ENCODE measurements at regions not wholly inside any gene's neighbourhood (a gene's known extent, or its start where the extent isn't known, plus 50 kb on each side); places are given as distances from the start of the nearest gene placed in this dataset.

DNA sequence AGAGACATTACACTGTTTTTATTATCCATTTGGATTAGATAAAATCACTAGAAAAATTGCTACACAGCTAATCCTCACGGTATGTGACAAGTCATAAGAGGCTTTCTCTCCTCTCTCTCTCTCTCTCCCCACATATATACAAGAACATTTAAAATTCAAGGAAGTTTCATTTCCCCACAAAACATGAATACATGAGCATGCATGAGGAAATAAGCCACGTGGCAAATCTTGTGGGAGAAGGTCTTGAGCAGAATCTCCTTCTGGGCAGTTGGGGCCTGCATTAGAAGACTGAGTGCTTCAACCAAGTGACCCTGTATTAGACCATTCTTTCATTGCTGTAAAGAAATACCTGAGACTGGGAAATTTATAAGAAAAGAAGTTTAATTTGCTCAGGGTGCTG lies 1313.1 kb downstream of the MRPL39 start:
- H3K4me1 ChIP-seq (ENCODE audit: insufficient read depth, low read length): no peaks in the 10 kb centered on the region
- no peaks in the 10 kb centered on the region for H3K79me2 ChIP-seq (ENCODE audit: insufficient read depth, low read length)
- no peak overlapping the region for H3K27ac Mint-ChIP-seq (ENCODE audit: unreplicated experiment)
- DNase-seq (ENCODE audit: low read depth): no peak
- H3K4me1 Mint-ChIP-seq (ENCODE audit: low read depth, unreplicated experiment): no peaks in the 10 kb centered on the region
- no peak overlapping the region for H3K27ac ChIP-seq (ENCODE audit: low read depth, low read length)
- H3K9ac ChIP-seq (ENCODE audit: low read length): no peak overlapping the region
- no peak for TF ChIP-seq EZH2 (IDR thresholded peaks at IDR 0.05; ENCODE audit: insufficient read depth, low read length)
- TF ChIP-seq, protein P1, sequence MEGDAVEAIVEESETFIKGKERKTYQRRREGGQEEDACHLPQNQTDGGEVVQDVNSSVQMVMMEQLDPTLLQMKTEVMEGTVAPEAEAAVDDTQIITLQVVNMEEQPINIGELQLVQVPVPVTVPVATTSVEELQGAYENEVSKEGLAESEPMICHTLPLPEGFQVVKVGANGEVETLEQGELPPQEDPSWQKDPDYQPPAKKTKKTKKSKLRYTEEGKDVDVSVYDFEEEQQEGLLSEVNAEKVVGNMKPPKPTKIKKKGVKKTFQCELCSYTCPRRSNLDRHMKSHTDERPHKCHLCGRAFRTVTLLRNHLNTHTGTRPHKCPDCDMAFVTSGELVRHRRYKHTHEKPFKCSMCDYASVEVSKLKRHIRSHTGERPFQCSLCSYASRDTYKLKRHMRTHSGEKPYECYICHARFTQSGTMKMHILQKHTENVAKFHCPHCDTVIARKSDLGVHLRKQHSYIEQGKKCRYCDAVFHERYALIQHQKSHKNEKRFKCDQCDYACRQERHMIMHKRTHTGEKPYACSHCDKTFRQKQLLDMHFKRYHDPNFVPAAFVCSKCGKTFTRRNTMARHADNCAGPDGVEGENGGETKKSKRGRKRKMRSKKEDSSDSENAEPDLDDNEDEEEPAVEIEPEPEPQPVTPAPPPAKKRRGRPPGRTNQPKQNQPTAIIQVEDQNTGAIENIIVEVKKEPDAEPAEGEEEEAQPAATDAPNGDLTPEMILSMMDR (IDR thresholded peaks at IDR 0.05; ENCODE audit: insufficient read depth, low read depth, low read length): no peak
- no peaks in the 10 kb centered on the region for H4K20me1 ChIP-seq (ENCODE audit: insufficient read depth, low read length)
- no peaks in the 10 kb centered on the region for H3K36me3 Mint-ChIP-seq (ENCODE audit: low read depth, unreplicated experiment)
- no peaks in the 10 kb centered on the region for H3K36me3 ChIP-seq (ENCODE audit: insufficient read depth, low read length)
- H3K27me3 Mint-ChIP-seq (ENCODE audit: low read depth, unreplicated experiment): no peaks in the 10 kb centered on the region
- H3K4me3 ChIP-seq (ENCODE audit: insufficient read depth, low read depth, low read length): no peak overlapping the region
- no peaks in the 10 kb centered on the region for H3K9me3 Mint-ChIP-seq (ENCODE audit: unreplicated experiment)
- H3K9me3 ChIP-seq (ENCODE audit: insufficient read depth, low read depth, low read length): no peaks in the 10 kb centered on the region
- H3K4me3 Mint-ChIP-seq (ENCODE audit: unreplicated experiment): no peak overlapping the region
- no peak overlapping the region for H3K4me2 ChIP-seq (ENCODE audit: low read length)
- no peak for FAIRE-seq
- H3K27me3 ChIP-seq (ENCODE audit: insufficient read depth, low read length): no peaks in the 10 kb centered on the region
- no peak overlapping the region for H2AFZ ChIP-seq (ENCODE audit: low read depth, low read length)

DNA sequence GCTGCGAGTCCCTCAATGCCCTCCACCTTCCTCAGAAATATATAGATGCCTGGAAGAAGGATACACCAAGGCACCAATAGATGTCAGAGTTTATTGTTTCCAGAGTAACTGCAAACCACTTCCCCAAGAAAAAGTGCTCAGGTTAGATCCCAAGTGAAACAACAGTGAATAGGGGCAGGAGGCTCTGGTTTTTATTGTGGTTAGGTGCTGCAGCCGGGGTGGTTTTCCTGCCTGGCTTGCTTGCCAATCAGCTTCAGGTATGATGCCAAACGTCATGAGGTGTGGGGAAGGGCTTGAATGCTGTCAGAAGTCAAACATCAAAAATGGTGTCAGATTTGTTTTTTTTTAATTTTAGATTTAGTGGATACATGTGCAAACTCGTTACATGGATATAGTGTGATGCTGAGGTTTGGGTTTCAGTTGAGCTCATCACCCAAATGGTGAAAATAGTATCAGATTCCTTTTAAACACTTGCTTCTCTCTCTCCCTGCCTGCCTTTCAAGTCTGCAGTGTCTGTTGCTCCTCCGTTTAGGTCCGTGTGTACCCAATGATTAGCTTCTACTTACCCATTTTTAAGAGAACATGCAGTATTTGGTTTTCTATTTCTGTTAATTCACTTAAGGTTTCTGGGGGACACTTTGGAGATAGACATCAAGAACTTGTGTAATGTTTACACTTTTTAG lies 1317.0 kb downstream of the MRPL39 start:
- no peaks in the 10 kb centered on the region for H3K79me2 ChIP-seq (ENCODE audit: insufficient read depth, low read length)
- Mint-ChIP-seq H3K4me3 (ENCODE audit: unreplicated experiment) (no peak overlapping the region), H3K4me1 (ENCODE audit: low read depth, unreplicated experiment) (no peaks in the 10 kb centered on the region), H3K27me3 (ENCODE audit: low read depth, unreplicated experiment) (no peaks in the 10 kb centered on the region), H3K36me3 (ENCODE audit: low read depth, unreplicated experiment) (no peaks in the 10 kb centered on the region), H3K27ac (ENCODE audit: unreplicated experiment) (no peak overlapping the region), H3K9me3 (ENCODE audit: unreplicated experiment) (no peaks in the 10 kb centered on the region)
- DNase-seq (ENCODE audit: low read depth) (no peak), FAIRE-seq (no peak)
- H3K4me3 ChIP-seq (ENCODE audit: insufficient read depth, low read depth, low read length): no peak overlapping the region
- no peaks in the 10 kb centered on the region for H3K9me3 ChIP-seq (ENCODE audit: insufficient read depth, low read depth, low read length)
- H4K20me1 ChIP-seq (ENCODE audit: insufficient read depth, low read length): no peaks in the 10 kb centered on the region
- TF ChIP-seq, protein P1 (IDR thresholded peaks at IDR 0.05; ENCODE audit: insufficient read depth, low read depth, low read length): no peak
- no peak for TF ChIP-seq EZH2 (IDR thresholded peaks at IDR 0.05; ENCODE audit: insufficient read depth, low read length)
- H3K27ac ChIP-seq (ENCODE audit: low read depth, low read length): no peak overlapping the region
- no peak overlapping the region for H3K9ac ChIP-seq (ENCODE audit: low read length)
- H3K36me3 ChIP-seq (ENCODE audit: insufficient read depth, low read length): no peaks in the 10 kb centered on the region
- no peaks in the 10 kb centered on the region for H3K4me1 ChIP-seq (ENCODE audit: insufficient read depth, low read length)
- H2AFZ ChIP-seq (ENCODE audit: low read depth, low read length): no peak overlapping the region
- no peaks in the 10 kb centered on the region for H3K27me3 ChIP-seq (ENCODE audit: insufficient read depth, low read length)
- H3K4me2 ChIP-seq (ENCODE audit: low read length): no peak overlapping the region

GRCh38 chr21:24289539-24289938 lies 1317.7 kb downstream of the MRPL39 start:
- FAIRE-seq (no peak), DNase-seq (ENCODE audit: low read depth) (no peak)
- Histone ChIP-seq H4K20me1 (ENCODE audit: insufficient read depth, low read length) (no peaks in the 10 kb centered on the region), H3K27me3 (ENCODE audit: insufficient read depth, low read length) (no peaks in the 10 kb centered on the region), H3K4me2 (ENCODE audit: low read length) (no peak overlapping the region), H3K27ac (ENCODE audit: low read depth, low read length) (no peak overlapping the region), H3K79me2 (ENCODE audit: insufficient read depth, low read length) (no peaks in the 10 kb centered on the region), H3K9me3 (ENCODE audit: insufficient read depth, low read depth, low read length) (no peaks in the 10 kb centered on the region), H3K36me3 (ENCODE audit: insufficient read depth, low read length) (no peaks in the 10 kb centered on the region), H2AFZ (ENCODE audit: low read depth, low read length) (no peak overlapping the region), H3K4me3 (ENCODE audit: insufficient read depth, low read depth, low read length) (no peak overlapping the region), H3K4me1 (ENCODE audit: insufficient read depth, low read length) (no peaks in the 10 kb centered on the region), H3K9ac (ENCODE audit: low read length) (no peak overlapping the region)
- Mint-ChIP-seq H3K36me3 (ENCODE audit: low read depth, unreplicated experiment) (no peaks in the 10 kb centered on the region), H3K9me3 (ENCODE audit: unreplicated experiment) (no peaks in the 10 kb centered on the region), H3K27me3 (ENCODE audit: low read depth, unreplicated experiment) (no peaks in the 10 kb centered on the region), H3K27ac (ENCODE audit: unreplicated experiment) (no peak overlapping the region), H3K4me1 (ENCODE audit: low read depth, unreplicated experiment) (no peaks in the 10 kb centered on the region), H3K4me3 (ENCODE audit: unreplicated experiment) (no peak overlapping the region)
- no peak for TF ChIP-seq EZH2 (IDR thresholded peaks at IDR 0.05; ENCODE audit: insufficient read depth, low read length)
- TF ChIP-seq, protein P1 (IDR thresholded peaks at IDR 0.05; ENCODE audit: insufficient read depth, low read depth, low read length): no peak

Data from astrocyte (in vitro differentiated cells and primary cell).